ENCODE measurements at regions not wholly inside any gene's neighbourhood (a gene's known extent, or its start where the extent isn't known, plus 50 kb on each side); places are given as distances from the start of the nearest gene placed in this dataset.

DNA sequence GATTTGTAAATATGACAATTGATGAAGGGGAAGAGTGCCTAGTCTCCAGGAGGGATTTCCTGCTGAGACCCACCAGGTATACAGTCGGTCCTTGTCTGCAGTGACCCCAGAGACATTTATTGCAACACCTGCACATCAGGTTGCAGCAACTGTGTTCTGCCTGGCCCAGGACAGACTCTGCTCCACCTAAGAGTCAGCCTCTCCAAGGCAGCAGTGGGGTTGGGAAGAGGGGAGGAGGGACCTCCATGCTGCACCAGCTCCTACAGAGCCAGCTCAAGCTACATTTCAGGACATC lies 120.4 kb upstream of the IRF2BP2 start (continued):
- TF ChIP-seq, protein P1, sequence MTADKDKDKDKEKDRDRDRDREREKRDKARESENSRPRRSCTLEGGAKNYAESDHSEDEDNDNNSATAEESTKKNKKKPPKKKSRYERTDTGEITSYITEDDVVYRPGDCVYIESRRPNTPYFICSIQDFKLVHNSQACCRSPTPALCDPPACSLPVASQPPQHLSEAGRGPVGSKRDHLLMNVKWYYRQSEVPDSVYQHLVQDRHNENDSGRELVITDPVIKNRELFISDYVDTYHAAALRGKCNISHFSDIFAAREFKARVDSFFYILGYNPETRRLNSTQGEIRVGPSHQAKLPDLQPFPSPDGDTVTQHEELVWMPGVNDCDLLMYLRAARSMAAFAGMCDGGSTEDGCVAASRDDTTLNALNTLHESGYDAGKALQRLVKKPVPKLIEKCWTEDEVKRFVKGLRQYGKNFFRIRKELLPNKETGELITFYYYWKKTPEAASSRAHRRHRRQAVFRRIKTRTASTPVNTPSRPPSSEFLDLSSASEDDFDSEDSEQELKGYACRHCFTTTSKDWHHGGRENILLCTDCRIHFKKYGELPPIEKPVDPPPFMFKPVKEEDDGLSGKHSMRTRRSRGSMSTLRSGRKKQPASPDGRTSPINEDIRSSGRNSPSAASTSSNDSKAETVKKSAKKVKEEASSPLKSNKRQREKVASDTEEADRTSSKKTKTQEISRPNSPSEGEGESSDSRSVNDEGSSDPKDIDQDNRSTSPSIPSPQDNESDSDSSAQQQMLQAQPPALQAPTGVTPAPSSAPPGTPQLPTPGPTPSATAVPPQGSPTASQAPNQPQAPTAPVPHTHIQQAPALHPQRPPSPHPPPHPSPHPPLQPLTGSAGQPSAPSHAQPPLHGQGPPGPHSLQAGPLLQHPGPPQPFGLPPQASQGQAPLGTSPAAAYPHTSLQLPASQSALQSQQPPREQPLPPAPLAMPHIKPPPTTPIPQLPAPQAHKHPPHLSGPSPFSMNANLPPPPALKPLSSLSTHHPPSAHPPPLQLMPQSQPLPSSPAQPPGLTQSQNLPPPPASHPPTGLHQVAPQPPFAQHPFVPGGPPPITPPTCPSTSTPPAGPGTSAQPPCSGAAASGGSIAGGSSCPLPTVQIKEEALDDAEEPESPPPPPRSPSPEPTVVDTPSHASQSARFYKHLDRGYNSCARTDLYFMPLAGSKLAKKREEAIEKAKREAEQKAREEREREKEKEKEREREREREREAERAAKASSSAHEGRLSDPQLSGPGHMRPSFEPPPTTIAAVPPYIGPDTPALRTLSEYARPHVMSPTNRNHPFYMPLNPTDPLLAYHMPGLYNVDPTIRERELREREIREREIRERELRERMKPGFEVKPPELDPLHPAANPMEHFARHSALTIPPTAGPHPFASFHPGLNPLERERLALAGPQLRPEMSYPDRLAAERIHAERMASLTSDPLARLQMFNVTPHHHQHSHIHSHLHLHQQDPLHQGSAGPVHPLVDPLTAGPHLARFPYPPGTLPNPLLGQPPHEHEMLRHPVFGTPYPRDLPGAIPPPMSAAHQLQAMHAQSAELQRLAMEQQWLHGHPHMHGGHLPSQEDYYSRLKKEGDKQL (CRISPR knock-in tag; IDR thresholded peaks at IDR 0.05; ENCODE audit: borderline replicate concordance): 0 out of 2 replicates have a peak, but pooled peaks have one; percentile 27
- peak; percentile 87 for TF ChIP-seq CEBPG (CRISPR knock-in tag; IDR thresholded peaks at IDR 0.05)
- TF ChIP-seq CEBPG (tag; conservative IDR thresholded peaks at IDR 0.05 in 1 of 2, IDR thresholded peaks at IDR 0.05 in 1 of 2): peak; percentile 75 to 85
- no peak for TF ChIP-seq ZZZ3 (IDR thresholded peaks at IDR 0.05)
- no peak for TF ChIP-seq SPI1 (IDR thresholded peaks at IDR 0.05; ENCODE audit: borderline replicate concordance, low read depth, low read length)
- TF ChIP-seq TSC22D4 (tag; IDR thresholded peaks at IDR 0.05): no peak
- TF ChIP-seq SMARCA5 (IDR thresholded peaks at IDR 0.05): peak; percentile 14; the same call in 1 of the 2 replicates
- TF ChIP-seq, protein P2, sequence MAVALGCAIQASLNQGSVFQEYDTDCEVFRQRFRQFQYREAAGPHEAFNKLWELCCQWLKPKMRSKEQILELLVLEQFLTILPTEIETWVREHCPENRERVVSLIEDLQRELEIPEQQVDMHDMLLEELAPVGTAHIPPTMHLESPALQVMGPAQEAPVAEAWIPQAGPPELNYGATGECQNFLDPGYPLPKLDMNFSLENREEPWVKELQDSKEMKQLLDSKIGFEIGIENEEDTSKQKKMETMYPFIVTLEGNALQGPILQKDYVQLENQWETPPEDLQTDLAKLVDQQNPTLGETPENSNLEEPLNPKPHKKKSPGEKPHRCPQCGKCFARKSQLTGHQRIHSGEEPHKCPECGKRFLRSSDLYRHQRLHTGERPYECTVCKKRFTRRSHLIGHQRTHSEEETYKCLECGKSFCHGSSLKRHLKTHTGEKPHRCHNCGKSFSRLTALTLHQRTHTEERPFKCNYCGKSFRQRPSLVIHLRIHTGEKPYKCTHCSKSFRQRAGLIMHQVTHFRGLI (CRISPR knock-in tag; IDR thresholded peaks at IDR 0.05): no peak
- TF ChIP-seq, protein P3, sequence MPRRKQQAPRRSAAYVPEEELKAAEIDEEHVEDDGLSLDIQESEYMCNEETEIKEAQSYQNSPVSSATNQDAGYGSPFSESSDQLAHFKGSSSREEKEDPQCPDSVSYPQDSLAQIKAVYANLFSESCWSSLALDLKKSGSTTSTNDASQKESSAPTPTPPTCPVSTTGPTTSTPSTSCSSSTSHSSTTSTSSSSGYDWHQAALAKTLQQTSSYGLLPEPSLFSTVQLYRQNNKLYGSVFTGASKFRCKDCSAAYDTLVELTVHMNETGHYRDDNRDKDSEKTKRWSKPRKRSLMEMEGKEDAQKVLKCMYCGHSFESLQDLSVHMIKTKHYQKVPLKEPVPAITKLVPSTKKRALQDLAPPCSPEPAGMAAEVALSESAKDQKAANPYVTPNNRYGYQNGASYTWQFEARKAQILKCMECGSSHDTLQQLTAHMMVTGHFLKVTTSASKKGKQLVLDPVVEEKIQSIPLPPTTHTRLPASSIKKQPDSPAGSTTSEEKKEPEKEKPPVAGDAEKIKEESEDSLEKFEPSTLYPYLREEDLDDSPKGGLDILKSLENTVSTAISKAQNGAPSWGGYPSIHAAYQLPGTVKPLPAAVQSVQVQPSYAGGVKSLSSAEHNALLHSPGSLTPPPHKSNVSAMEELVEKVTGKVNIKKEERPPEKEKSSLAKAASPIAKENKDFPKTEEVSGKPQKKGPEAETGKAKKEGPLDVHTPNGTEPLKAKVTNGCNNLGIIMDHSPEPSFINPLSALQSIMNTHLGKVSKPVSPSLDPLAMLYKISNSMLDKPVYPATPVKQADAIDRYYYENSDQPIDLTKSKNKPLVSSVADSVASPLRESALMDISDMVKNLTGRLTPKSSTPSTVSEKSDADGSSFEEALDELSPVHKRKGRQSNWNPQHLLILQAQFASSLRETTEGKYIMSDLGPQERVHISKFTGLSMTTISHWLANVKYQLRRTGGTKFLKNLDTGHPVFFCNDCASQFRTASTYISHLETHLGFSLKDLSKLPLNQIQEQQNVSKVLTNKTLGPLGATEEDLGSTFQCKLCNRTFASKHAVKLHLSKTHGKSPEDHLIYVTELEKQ (CRISPR knock-in tag; IDR thresholded peaks at IDR 0.05): no peak
- peak; percentile 72; the same call in 1 of the 2 replicates for TF ChIP-seq KAT7 (CRISPR knock-in tag; IDR thresholded peaks at IDR 0.05; ENCODE audit: borderline replicate concordance)
- no peak for TF ChIP-seq PHTF2 (CRISPR knock-in tag; IDR thresholded peaks at IDR 0.05)
- TF ChIP-seq NFXL1 (CRISPR knock-in tag; IDR thresholded peaks at IDR 0.05): no peak
- no peak for TF ChIP-seq ZNF589 (CRISPR knock-in tag; IDR thresholded peaks at IDR 0.05; ENCODE audit: low read depth)
- no peak for TF ChIP-seq STAG1 (CRISPR knock-in tag; IDR thresholded peaks at IDR 0.05; ENCODE audit: borderline replicate concordance)
- TF ChIP-seq, protein P4, sequence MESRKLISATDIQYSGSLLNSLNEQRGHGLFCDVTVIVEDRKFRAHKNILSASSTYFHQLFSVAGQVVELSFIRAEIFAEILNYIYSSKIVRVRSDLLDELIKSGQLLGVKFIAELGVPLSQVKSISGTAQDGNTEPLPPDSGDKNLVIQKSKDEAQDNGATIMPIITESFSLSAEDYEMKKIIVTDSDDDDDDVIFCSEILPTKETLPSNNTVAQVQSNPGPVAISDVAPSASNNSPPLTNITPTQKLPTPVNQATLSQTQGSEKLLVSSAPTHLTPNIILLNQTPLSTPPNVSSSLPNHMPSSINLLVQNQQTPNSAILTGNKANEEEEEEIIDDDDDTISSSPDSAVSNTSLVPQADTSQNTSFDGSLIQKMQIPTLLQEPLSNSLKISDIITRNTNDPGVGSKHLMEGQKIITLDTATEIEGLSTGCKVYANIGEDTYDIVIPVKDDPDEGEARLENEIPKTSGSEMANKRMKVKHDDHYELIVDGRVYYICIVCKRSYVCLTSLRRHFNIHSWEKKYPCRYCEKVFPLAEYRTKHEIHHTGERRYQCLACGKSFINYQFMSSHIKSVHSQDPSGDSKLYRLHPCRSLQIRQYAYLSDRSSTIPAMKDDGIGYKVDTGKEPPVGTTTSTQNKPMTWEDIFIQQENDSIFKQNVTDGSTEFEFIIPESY (CRISPR knock-in tag; IDR thresholded peaks at IDR 0.05): no peak
- TF ChIP-seq SMAD4 (CRISPR knock-in tag; conservative IDR thresholded peaks at IDR 0.05): 0 out of 2 replicates have a peak, but pooled peaks have one; percentile 3
- no peak for TF ChIP-seq TGIF2 (CRISPR knock-in tag; IDR thresholded peaks at IDR 0.05)

Data from K562 (cell line).